ENCODE measurements at regions not wholly inside any gene's neighbourhood (a gene's known extent, or its start where the extent isn't known, plus 50 kb on each side); places are given as distances from the start of the nearest gene placed in this dataset.
"Not testable (repeated sequence)": the region's sequence is repeated elsewhere in the genome, so short reads cannot be mapped to it uniquely, and the experiment has no call there.

- in situ Hi-C loops (cut with HindIII; ENCODE audit: low sequenced_read_pairs) = no loop called here
- DNase-seq (ENCODE audit: low spot score) = peak; percentile 54
Observed at GRCh38 chr6:79812195-79812594, 135.2 kb downstream of the ELOVL4 start.

DNA sequence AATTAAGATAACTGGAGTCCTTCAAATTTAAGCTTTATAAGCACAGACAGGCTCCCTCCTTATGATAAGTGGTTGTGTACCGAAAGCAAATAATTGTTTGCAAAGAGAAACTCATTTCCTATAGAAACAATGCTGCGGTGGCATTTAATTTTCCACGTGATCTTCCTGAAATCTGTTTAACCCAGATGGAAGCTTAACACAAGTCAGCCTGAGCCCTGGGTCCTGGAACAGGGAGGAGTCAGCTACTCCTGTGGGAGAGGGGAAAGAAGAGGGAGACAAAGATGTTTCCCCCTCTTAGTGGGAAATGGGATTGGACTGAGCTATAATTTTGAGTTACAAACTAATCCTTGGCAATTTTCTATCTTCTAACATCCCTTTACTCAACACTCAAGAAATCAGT, 136.5 kb downstream of the ELOVL4 start:
- in situ Hi-C loops (cut with HindIII; ENCODE audit: low sequenced_read_pairs) = no loop called here
- peak; percentile 44 for DNase-seq (ENCODE audit: low spot score)

DNA sequence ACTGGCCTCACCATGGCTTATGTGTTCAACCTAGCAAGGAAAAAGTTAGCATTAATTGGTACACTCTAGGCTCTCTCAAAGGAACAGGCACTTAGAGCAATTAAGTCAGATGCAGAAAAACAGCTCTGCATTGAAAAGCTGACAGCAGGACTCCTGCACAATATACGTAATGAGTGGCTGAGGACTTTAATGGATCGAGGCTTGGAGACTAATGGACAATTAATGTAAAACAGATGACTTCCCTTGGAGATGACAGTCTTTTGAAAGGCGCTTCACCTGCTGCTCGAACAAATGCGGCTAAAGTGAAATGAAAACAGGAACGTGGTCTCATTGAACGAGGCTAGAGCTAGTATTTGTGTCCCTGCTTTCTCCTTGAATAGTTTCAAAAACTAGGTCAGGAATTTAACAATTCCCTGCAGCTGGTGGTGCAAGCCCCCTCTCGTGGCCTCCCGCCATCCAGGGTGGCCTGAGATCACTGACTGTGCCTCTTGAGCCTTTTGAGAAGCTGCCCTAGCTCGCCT, 137.1 kb downstream of the ELOVL4 start:
- DNase-seq (ENCODE audit: low spot score) = peak; percentile 68
- in situ Hi-C loops (cut with HindIII; ENCODE audit: low sequenced_read_pairs) = no loop called here

DNA sequence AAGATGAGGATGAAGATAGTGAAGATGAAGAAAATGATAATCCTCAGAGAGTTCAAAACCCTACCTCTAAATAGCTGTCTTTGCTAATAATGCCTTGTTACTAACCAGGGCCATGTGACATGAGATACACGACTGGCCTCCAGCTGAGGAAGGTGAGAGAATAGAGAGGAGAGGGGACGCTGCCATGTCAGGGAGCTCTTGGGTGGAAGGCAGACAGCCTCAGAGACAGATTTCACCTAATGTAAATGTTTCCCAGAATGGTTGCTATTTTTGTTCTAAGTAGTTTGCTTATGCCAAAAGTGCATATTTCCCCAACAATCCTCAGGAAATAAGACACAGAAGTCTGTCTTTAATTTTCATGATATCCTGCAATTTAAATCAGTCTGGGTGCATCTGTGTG, 138.4 kb downstream of the ELOVL4 start:
- in situ Hi-C loops (cut with HindIII; ENCODE audit: low sequenced_read_pairs) = no loop called here
- DNase-seq (ENCODE audit: low spot score) = peak; percentile 47

DNA sequence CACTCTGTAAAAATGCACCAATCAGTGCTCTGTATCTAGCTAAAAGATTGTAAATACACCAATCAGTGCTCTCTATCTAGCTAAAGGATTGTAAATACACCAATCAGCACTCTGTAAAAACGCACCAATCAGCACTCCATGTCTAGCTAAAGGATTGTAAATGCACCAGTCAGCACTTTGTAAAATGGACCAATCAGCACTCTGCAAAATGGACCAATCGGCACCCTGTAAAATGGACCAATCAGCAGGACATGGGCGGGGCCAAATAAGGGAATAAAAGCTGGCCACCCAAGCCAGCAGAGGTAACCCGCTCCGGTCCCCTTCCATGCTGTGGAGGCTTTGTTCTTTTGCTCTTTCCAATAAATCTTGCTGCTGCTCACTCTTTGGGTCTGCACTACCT, 140.7 kb downstream of the ELOVL4 start:
- DNase-seq (ENCODE audit: low spot score); in situ Hi-C loops (cut with HindIII; ENCODE audit: low sequenced_read_pairs): not testable (repeated sequence)

- DNase-seq (ENCODE audit: low spot score) = no peak
- in situ Hi-C loops (cut with HindIII; ENCODE audit: low sequenced_read_pairs) = no loop called here
Observed at GRCh38 chr6:79804732-79805131, 142.6 kb downstream of the ELOVL4 start.

GRCh38 chr6:79803917-79804316, 143.4 kb downstream of the ELOVL4 start:
- no peak for DNase-seq (ENCODE audit: low spot score)
- in situ Hi-C loops (cut with HindIII; ENCODE audit: low sequenced_read_pairs) = no loop called here

- no peak for DNase-seq (ENCODE audit: low spot score)
- in situ Hi-C loops (cut with HindIII; ENCODE audit: low sequenced_read_pairs) = no loop called here
Observed at GRCh38 chr6:79802657-79803300, 144.6 kb downstream of the ELOVL4 start.

DNA sequence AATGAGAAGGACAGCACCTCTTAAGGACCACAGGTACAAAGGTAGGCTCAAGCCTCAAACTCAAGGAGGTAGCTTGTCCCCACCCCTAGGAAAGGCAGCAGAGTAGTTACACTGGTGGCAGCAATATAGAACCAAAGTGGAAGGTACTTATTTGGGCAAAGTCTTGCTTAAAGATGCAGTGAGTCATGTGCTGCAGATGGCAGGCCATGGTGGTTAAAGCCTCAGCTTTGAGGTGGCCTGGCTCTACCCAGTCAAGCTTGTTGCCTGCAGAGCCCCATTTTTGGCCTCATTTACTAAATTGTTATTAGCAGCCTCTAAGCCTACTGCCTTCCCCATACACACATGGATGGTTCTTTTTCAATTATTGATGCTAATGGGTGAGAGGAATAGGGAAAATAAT, 146.0 kb downstream of the ELOVL4 start:
- no peak for DNase-seq (ENCODE audit: low spot score)
- in situ Hi-C loops (cut with HindIII; ENCODE audit: low sequenced_read_pairs) = no loop called here

DNA sequence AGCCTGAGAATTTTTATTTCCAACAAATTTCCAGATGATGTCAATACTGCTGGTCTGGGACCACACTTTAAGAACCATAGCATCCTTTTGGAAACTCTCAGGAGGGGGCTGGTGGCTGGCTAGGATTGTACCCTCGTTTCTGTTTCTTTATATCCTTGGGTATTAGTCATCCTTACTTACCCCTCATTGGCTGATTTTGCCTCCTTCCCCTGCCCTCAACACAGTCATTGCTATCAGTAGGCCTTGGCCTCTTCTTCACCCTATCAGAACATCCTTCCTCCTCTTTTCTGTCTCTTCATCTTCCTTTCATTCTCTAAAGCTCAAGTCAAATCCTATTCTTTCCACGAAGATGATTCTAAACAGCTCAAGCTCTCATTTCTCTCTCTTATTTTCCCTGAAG, 148.5 kb downstream of the ELOVL4 start:
- in situ Hi-C loops (cut with HindIII; ENCODE audit: low sequenced_read_pairs) = no loop called here
- DNase-seq (ENCODE audit: low spot score) = no peak

DNA sequence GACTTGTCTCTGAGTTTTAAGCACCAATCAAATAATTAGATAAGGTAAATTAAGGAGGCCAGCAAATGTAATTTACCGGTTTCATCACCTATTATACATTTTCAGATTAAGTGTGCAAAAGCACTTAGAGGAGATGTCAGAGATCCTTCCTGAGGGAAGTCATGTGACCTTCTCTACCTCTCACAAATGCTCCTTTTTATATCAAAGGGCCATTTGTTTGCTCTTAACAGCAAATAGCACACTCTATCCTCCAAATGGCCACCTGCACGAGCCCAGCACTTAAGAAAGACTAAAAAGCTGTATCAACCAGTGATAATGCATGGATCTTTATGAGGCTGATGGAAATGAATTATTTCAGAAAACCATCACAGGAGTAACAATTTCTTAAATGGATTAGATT, 149.4 kb downstream of the ELOVL4 start:
- in situ Hi-C loops (cut with HindIII; ENCODE audit: low sequenced_read_pairs) = no loop called here
- no peak for DNase-seq (ENCODE audit: low spot score)

GRCh38 chr6:79797163-79797764, 150.1 kb downstream of the ELOVL4 start:
- in situ Hi-C loops (cut with HindIII; ENCODE audit: low sequenced_read_pairs) = no loop called here
- DNase-seq (ENCODE audit: low spot score) = no peak

DNA sequence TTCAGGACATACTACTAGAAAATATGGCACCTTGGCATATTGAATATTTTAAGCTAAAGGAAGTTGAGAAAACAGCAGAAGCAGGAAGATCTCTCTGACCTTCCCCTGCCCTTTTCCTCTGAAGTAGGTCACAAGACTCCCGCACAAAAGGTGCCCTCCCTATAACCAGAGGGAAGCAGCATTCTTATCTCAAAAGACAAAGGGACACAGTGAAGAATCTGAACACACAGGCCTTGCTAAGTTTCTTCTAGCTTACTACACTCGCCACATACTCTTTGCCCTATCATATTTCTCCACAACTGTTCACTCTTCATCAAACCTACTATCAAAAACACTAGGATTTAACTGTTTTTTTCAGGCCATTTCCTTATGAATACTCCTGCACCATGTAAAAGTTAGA, 151.2 kb downstream of the ELOVL4 start:
- no peak for DNase-seq (ENCODE audit: low spot score)
- in situ Hi-C loops (cut with HindIII; ENCODE audit: low sequenced_read_pairs) = no loop called here

DNA sequence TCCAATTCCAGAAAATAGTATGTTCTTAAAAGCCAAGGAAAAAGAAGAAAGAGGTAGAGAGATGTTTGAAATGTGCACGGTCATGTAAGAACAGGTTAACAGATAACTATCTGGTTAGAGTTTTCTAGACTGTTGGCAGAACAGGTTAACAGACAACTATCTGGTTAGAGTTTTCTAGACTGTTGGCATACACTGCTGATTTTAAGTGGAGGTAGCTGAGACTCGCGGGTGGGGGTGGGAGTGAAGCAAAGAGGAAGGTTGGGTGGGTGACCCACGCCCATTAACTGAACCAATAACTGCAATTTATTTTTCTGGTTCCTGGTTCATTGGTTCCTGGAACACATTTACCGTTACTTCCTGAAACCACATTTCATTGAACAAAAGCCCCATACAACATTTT, 157.5 kb downstream of the ELOVL4 start:
- in situ Hi-C loops (cut with HindIII; ENCODE audit: low sequenced_read_pairs) = no loop called here
- no peak for DNase-seq (ENCODE audit: low spot score)

- in situ Hi-C loops (cut with HindIII; ENCODE audit: low sequenced_read_pairs) = no loop called here
- DNase-seq (ENCODE audit: low spot score) = no peak
Observed at GRCh38 chr6:79788756-79789155, 157.6 kb downstream of the SH3BGRL2 start.

- in situ Hi-C loops (cut with HindIII; ENCODE audit: low sequenced_read_pairs) = no loop called here
Observed at GRCh38 chr6:79787626-79788025, 156.5 kb downstream of the SH3BGRL2 start.

GRCh38 chr6:79784395-79784753, 153.2 kb downstream of the SH3BGRL2 start:
- in situ Hi-C loops (cut with HindIII; ENCODE audit: low sequenced_read_pairs) = no loop called here
- no peak for DNase-seq (ENCODE audit: low spot score)

More at GRCh38 chr6:79787626-79788025, 156.5 kb downstream of the SH3BGRL2 start:
- no peak for DNase-seq (ENCODE audit: low spot score)

GRCh38 chr6:79783670-79784394, 152.7 kb downstream of the SH3BGRL2 start:
- in situ Hi-C loops (cut with HindIII; ENCODE audit: low sequenced_read_pairs) = no loop called here
- peak; percentile 32 for DNase-seq (ENCODE audit: low spot score)

DNA sequence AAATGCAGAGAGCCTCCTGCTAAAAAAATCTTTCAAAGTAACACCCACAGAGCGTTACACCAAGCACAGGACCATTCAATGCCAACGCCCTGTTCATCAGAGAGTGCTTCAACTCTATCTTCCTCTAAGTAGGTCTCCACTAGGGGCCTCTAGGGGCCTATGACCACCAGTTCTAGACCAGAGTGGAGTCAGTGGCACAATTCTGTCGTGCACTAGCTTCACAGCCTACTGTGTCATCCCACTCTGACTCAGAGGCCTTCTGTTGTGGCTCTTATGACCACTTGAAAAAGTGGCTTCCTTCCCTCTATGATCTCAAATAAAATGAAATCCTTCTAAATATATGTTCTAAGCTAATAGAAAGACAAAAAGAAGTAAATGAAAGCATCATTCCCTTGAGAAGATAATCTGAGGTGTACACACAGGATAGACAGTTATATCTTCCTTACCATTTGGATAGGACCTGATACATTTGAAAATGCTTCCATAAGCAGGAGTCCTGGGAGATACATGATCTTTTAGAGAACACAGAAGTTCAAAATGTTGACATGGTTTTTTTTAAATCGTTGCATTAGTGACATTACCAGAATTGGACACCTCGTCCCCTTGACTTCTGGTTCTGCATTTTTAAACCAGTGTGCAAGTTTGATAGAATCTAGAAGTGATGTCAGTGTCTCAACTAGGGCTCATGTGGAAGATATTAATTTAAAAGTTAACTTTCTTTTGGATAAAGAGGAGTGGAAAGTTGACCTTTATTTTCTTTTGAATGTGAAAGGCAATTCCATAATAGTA, 151.9 kb downstream of the SH3BGRL2 start:
- DNase-seq (ENCODE audit: low spot score) = no peak
- in situ Hi-C loops (cut with HindIII; ENCODE audit: low sequenced_read_pairs) = no loop called here

GRCh38 chr6:79781916-79782315, 150.8 kb downstream of the SH3BGRL2 start:
- no peak for DNase-seq (ENCODE audit: low spot score)
- in situ Hi-C loops (cut with HindIII; ENCODE audit: low sequenced_read_pairs) = no loop called here
